Heart right ventricle (tissue), 16 donors: ENCODE measurements at regions not wholly inside any gene's neighbourhood (a gene's known extent, or its start where the extent isn't known, plus 50 kb on each side); places are given as distances from the start of the nearest gene placed in this dataset.

Experiments
- ATAC-seq, 8 donors: fragments of 200-7000 bp; cut with Tn5 transposase; one replicate each; pipeline ENCODE4 v1.9.1; 2020; ENCODE audit warnings: mild to moderate bottlenecking in 8 of 8, moderate library complexity in 8 of 8, moderate number of reproducible peaks in 1 of 8
- DNase-seq, 2 donors: peaks; one replicate each; pipeline ENCODE4 v3.0.0-alpha.2; 2020
- H3K27ac ChIP-seq, 10 donors: fragments of 200-600 bp; sonication (generic) in 2 of 10; one replicate each; pipeline versions ENCODE4 v1.5.0 to v1.8.0; 2020 to 2022; ENCODE audit warnings: mild to moderate bottlenecking in 3 of 10
- H3K27me3 ChIP-seq, 7 donors: fragments of 200-600 bp; one replicate each; pipeline ENCODE4 v1.8.0; 2021 to 2022; ENCODE audit warnings: mild to moderate bottlenecking in 2 of 7
- H3K36me3 ChIP-seq, 9 donors: fragments of 200-600 bp; sonication (generic) in 1 of 9; one replicate each; pipeline versions ENCODE4 v1.5.0 to v1.8.0; 2020 to 2022; ENCODE audit warnings: mild to moderate bottlenecking in 2 of 9
- H3K4me1 ChIP-seq, 9 donors: fragments of 200-600 bp; sonication (generic) in 1 of 9; one replicate each; pipeline versions ENCODE4 v1.5.0 to v1.8.0; 2020 to 2022; ENCODE audit warnings: mild to moderate bottlenecking in 4 of 9
- H3K4me3 ChIP-seq, 10 donors: fragments of 200-600 bp; sonication (generic) in 2 of 10; one replicate each; pipeline versions ENCODE4 v1.5.0 to v1.8.0; 2020 to 2022; ENCODE audit warnings: mild to moderate bottlenecking in 7 of 10, moderate library complexity in 2 of 10
- H3K9me3 ChIP-seq, 11 donors: fragments of 200-600 bp in 10 of 11; sonication (generic) in 2 of 11; one replicate each; pipeline versions ENCODE4 v1.5.0 to v1.8.0; 2013 to 2022; ENCODE audit warnings: mild to moderate bottlenecking in 2 of 11, control low read depth in 1 of 11, moderate library complexity in 1 of 11
- CTCF ChIP-seq, 9 donors: fragments of 200-600 bp; sonication (generic) in 2 of 9; IDR thresholded peaks; one replicate each; pipeline versions ENCODE4 v1.5.0 to v1.8.0; 2021 to 2022; ENCODE audit warnings: antibody characterized with exemption in 9 of 9, mild to moderate bottlenecking in 5 of 9, moderate library complexity in 1 of 9
- WGBS, 2 donors: extraction: QIAGEN DNeasy Blood & Tissue Kit; methylation state at CpG; one replicate each; pipeline ENCODE4 v1.1.7; 2013; ENCODE audit warnings: inconsistent platforms in 1 of 2; 5-methylcytosine and 5-hydroxymethylcytosine counted together
- intact Hi-C, 10 donors: fragments of 100-400 bp; cut with DNase I; formaldehyde crosslinking; loops; one replicate each; pipeline versions ENCODE4 v1.11.1 to v1.14.2; 2022
- donor health status: Arrhythmogenic right ventricular cardiomyopathy.
- donor health status: ischemic (EF 13 %, LVEDD 7.1; RV severe dilation, severe dysfunction).
- donor health status: healthy with polysubstance abuse.
- donor health status: DM: no; HTN: yes; CAD: no.
- donor health status: DM: no; HTN: no; CAD: no.
- donor health status: ischemic (EF 25% LVEDD 6.9; RV normal size, moderate dysfunction).
- donor health status: ischemic (EF 25% LVEDD 5.7; RV mildly dilated, moderate dysfunction).
- donor health status: healthy.
- donor health status: DM: yes; HTN: yes; CAD: no.
- donor health status: Ischemic cardiomyopathy.
- donor health status: ischemic (EF 35%, LVEDD 5.7; RV mildly dilated, moderate dysfunction).
- donor health status: nonischemic (EF 11% LVEDD 7.7; RV severe dilation, severe dysfunction).
- donor health status: DM: yes; HTN: yes; CAD: no.
- donor health status: PGD.
- donor health status: ischemic (EF 29% LVEDD 5.4; RV normal size, mild dysfunction).
- donor health status: nonischemic (EF 23%, LVEDD 6.1; RV moderate dilation, normal function).

DNA sequence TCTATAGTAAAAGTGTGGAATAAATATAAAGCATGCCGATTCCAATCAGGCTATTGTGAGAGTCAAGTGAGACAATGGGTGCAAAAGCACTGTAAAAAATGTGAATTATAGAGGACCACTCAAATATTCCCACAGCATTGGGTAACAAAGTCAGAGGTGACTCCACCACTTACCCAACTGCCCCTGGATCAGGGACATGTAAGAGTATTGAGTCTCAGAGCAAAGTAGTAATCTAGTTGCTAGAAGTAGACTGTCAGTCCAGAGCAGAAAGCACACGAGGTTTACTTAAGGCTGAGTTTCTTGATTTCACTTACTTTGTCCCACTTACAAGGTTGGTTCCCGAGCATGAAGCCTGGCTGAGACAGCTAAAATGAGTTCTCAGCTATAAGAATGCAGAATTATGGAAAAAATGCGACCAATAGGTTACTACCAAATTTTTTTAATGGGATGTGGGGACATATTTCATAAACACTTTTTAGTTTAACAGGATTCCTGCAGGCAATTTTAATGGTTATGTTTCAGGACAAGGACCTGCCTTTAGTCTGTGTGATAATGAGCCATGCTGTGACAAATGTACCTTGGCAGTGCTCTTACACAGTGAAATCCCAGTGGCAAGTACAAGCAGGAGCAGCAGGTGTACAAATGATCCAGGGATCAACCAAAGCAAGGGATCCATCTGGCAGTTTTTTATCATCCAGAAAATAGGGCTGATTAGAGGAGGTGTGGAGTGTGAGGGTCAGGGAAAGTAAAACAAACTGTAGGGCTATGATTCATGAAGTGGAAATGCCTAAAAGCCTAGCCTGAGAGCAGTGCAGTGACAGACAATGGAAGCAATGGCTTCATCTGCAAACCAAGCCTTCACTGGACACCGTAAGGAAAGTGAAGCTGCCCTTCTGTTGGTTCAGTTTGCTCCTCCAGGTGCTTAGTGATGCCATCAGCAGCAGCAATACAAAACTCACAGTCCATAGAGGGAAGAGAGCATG, 156.2 kb upstream of the SPAG17 start:
- H3K4me1 ChIP-seq, result peaks cover 0 to 4% (median 0%) of the 10 kb centered on the region in 9 donors
- WGBS, 2 donors, result 67 to 74% methylated on average over 5 of the region's 5 CpGs

DNA sequence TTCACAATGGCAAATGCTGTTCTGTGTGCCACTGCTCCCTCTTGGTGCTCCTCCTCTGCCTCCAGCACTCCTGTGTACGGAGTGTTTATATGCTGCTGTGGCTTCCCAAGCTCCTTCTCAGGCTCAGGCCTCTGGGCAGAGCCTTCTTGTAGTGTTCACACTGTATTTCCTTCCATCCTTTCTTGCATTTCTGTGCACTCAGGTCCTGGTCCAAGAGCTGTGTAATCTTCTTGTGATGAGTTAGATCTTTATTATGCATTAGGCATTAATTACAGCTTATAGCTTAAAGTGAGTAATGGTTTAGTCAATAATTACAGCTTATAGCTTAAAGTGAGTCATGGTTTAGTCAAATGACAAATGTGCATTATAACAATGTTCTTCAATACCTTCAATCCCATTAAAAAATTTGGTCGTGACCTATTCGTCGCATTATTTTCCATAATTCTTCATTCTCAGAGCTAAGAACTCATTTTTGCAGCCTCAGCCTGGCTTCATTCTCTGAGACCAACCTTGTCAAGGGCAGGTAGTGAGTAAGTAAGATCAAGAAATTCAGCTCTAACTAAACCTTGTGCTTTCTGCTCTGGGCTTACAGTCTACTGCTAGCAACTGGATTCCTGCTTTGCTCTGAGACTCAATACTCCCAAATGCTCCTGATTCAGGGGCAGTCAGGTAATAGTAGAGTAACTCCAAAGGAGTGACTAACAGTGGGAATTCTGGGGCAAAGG, 154.5 kb upstream of the SPAG17 start:
- WGBS, 2 donors, result 70 to 84% methylated on average over 4 of the region's 4 CpGs
- no peaks in the 10 kb centered on the region for H3K27me3 ChIP-seq
- H3K36me3 ChIP-seq, result no peaks in the 10 kb centered on the region
- H3K27ac ChIP-seq, result no peak overlapping the region
- no peak for TF ChIP-seq CTCF (IDR thresholded peaks at IDR 0.05)
- DNase-seq (no peak), ATAC-seq (no peak)
- no peak overlapping the region for H3K4me3 ChIP-seq
- H3K4me1 ChIP-seq, result peaks cover 0 to 4% (median 0%) of the 10 kb centered on the region in 9 donors
- intact Hi-C loops, result no loop called here
- H3K9me3 ChIP-seq, result no peaks in the 10 kb centered on the region

More for the DNA sequence above, 156.2 kb upstream of the SPAG17 start:
- ATAC-seq (no peak), DNase-seq (no peak)
- H3K36me3 ChIP-seq, result no peaks in the 10 kb centered on the region
- no peaks in the 10 kb centered on the region for H3K27me3 ChIP-seq
- TF ChIP-seq CTCF (IDR thresholded peaks at IDR 0.05), result no peak
- intact Hi-C loops, result no loop called here
- H3K4me3 ChIP-seq, result no peak overlapping the region
- no peak overlapping the region for H3K27ac ChIP-seq
- no peaks in the 10 kb centered on the region for H3K9me3 ChIP-seq

DNA sequence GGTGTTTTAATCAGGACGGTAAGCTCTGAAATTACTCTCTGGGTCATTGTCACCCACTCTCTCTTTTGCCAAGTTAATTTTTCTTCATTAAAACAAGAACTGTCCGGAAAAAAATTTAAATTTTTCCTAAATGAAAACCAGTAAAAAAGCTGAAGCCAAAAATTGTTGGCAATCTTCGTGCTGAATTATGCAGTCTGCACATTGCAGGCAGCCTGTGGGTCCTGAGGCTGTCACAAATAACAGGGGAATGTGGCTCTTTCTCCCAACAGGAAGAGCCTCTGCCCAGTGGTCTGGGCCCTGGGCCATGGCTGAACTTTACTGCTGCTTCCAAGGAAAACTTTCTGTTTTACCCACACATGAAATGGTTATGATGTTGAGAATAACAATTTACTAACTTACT, 153.9 kb upstream of the SPAG17 start:
- no peak for TF ChIP-seq CTCF (IDR thresholded peaks at IDR 0.05)
- no peak overlapping the region for H3K4me3 ChIP-seq
- no peaks in the 10 kb centered on the region for H3K36me3 ChIP-seq
- no peaks in the 10 kb centered on the region for H3K9me3 ChIP-seq
- H3K27me3 ChIP-seq, result no peaks in the 10 kb centered on the region
- DNase-seq (no peak), ATAC-seq (no peak)
- H3K4me1 ChIP-seq, result peaks cover 0 to 4% (median 0%) of the 10 kb centered on the region in 9 donors
- intact Hi-C loops, result no loop called here
- H3K27ac ChIP-seq, result no peak overlapping the region
- 54 to 64% methylated on average over 3 of the region's 3 CpGs for WGBS, 2 donors

- no peak for DNase-seq
- TF ChIP-seq CTCF (IDR thresholded peaks at IDR 0.05), result no peak
- Histone ChIP-seq H3K4me1 (peaks cover 0 to 4% (median 0%) of the 10 kb centered on the region in 9 donors), H3K27ac (no peak overlapping the region), H3K9me3 (no peaks in the 10 kb centered on the region), H3K36me3 (no peaks in the 10 kb centered on the region), H3K4me3 (no peak overlapping the region), H3K27me3 (no peaks in the 10 kb centered on the region)
- no peak for ATAC-seq
- intact Hi-C loops, result no loop called here
Observed at GRCh38 chr1:118337346-118337745, 152.3 kb upstream of the SPAG17 start.
